Sigmoid colon (tissue), 6 donors: ENCODE measurements at regions not wholly inside any gene's neighbourhood (a gene's known extent, or its start where the extent isn't known, plus 50 kb on each side); places are given as distances from the start of the nearest gene placed in this dataset.

Experiments
- DNase-seq: peaks from one replicate; pipeline ENCODE4 v3.0.0-alpha.2; 2019
- H3K27ac ChIP-seq, 4 donors: fragments of 200-600 bp; sonication (generic); one replicate each; pipeline ENCODE4 v1.5.1; 2016 to 2019; ENCODE audit warnings: mild to moderate bottlenecking in 1 of 4
- H3K27me3 ChIP-seq, 3 donors: fragments of 200-600 bp; sonication (generic); one replicate each; pipeline ENCODE4 v1.5.1; 2019; ENCODE audit warnings: mild to moderate bottlenecking in 1 of 3
- H3K36me3 ChIP-seq, 4 donors: fragments of 200-600 bp; sonication (generic); one replicate each; pipeline ENCODE4 v1.5.1; 2016 to 2019
- H3K4me1 ChIP-seq, 4 donors: fragments of 200-600 bp; sonication (generic); one replicate each; pipeline ENCODE4 v1.5.1; 2017 to 2019
- H3K4me3 ChIP-seq, 4 donors: fragments of 200-600 bp; sonication (generic); one replicate each; pipeline ENCODE4 v1.5.1; 2017 to 2019; ENCODE audit warnings: mild to moderate bottlenecking in 2 of 4, moderate library complexity in 1 of 4
- H3K9me3 ChIP-seq, 4 donors: fragments of 200-600 bp in 3 of 4; sonication (generic) in 3 of 4; one replicate each; pipeline versions ENCODE4 v1.5.1 to v1.6.1; 2013 to 2019
- EP300 ChIP-seq, 4 donors: sonication (generic); formaldehyde crosslinking; IDR thresholded peaks; one replicate each; pipeline ENCODE4 v1.6.1; 2017; ENCODE audit warnings: antibody characterized with exemption in 4 of 4
- POLR2A ChIP-seq, 2 donors: fragments of 450-650 bp; IDR thresholded peaks; one replicate each; pipeline ENCODE4 v1.6.1; 2016; ENCODE audit warnings: antibody characterized with exemption in 2 of 2, mild to moderate bottlenecking in 2 of 2, moderate library complexity in 2 of 2
- POLR2AphosphoS5 ChIP-seq, 4 donors: sonication (generic); formaldehyde crosslinking; IDR thresholded peaks; one replicate each; pipeline ENCODE4 v1.6.1; 2017; ENCODE audit warnings: antibody characterized with exemption in 4 of 4
- WGBS, 2 donors: extraction: QIAGEN DNeasy Blood & Tissue Kit; methylation state at CpG; one replicate each; pipeline ENCODE4 v1.1.7; 2013; 5-methylcytosine and 5-hydroxymethylcytosine counted together
- intact Hi-C: fragments of 100-400 bp; cut with DNase I; formaldehyde crosslinking; loops from one replicate; pipeline ENCODE4 v1.15.1; 2023
- TF ChIP-seq, protein P1 (sequence below), 4 experiments: fragments of 450-650 bp in 3 of 4; fragments of 200-600 bp in 1 of 4; IDR thresholded peaks; one replicate each; pipeline ENCODE4 v1.5.1; 2016 to 2019; ENCODE audit warnings: antibody characterized with exemption in 4 of 4, mild to moderate bottlenecking in 3 of 4, moderate library complexity in 2 of 4
- donor health status: healthy with polysubstance abuse.
- donor health status: healthy.

DNA sequence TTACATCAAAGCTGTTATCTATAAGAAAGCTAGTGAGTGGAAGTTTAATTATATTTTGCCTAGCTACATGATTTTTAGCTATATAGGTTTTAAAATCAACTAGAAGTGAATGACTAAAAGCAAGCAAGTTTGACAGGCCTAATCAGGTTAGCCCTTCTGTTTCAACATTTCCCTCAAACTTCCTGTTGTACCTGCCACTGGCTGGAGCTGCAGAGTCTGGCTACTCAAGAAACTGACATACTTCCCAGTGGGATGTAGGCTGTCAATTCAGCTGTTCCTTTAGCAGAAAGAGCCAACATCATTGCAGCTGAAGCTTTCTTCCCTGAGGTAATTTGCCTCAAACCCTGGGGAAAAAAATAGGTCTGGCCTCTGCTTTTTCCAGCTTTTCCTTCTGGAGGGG is 87.1 kb upstream of the TNR start:
- no peak for TF ChIP-seq POLR2AphosphoS5 (IDR thresholded peaks at IDR 0.05)
- TF ChIP-seq POLR2A (IDR thresholded peaks at IDR 0.05): no peak
- no peak for TF ChIP-seq EP300 (IDR thresholded peaks at IDR 0.05)
- TF ChIP-seq, protein P1, sequence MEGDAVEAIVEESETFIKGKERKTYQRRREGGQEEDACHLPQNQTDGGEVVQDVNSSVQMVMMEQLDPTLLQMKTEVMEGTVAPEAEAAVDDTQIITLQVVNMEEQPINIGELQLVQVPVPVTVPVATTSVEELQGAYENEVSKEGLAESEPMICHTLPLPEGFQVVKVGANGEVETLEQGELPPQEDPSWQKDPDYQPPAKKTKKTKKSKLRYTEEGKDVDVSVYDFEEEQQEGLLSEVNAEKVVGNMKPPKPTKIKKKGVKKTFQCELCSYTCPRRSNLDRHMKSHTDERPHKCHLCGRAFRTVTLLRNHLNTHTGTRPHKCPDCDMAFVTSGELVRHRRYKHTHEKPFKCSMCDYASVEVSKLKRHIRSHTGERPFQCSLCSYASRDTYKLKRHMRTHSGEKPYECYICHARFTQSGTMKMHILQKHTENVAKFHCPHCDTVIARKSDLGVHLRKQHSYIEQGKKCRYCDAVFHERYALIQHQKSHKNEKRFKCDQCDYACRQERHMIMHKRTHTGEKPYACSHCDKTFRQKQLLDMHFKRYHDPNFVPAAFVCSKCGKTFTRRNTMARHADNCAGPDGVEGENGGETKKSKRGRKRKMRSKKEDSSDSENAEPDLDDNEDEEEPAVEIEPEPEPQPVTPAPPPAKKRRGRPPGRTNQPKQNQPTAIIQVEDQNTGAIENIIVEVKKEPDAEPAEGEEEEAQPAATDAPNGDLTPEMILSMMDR (IDR thresholded peaks at IDR 0.05): no peak
- Histone ChIP-seq H3K27me3 (no peaks in the 10 kb centered on the region), H3K27ac (no peak overlapping the region), H3K4me3 (no peak overlapping the region), H3K4me1 (no peaks in the 10 kb centered on the region), H3K9me3 (no peaks in the 10 kb centered on the region), H3K36me3 (no peaks in the 10 kb centered on the region)
- DNase-seq: no peak
- intact Hi-C loops: no loop called here

DNA sequence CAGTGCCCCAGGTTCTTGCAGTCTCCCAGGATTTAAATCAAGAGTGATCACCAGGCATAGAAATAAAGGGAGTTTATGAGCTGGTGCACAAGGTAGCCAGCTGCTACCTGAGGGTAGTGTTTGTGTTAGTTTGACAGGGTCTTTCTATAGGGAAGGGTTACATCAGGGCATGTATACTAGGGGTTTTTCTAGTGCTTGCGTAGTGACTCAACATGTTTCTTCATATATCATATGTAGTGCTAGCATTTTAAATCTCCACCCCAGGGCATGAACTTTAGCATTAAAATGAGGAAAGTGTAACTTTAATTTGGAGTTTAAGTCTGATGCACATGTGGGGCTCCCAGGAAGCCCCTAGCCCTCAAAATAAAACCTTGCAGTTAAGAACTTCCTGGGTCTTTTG is 86.5 kb upstream of the TNR start:
- Histone ChIP-seq H3K36me3 (no peaks in the 10 kb centered on the region), H3K27ac (no peak overlapping the region), H3K4me1 (no peaks in the 10 kb centered on the region), H3K27me3 (no peaks in the 10 kb centered on the region), H3K4me3 (no peak overlapping the region), H3K9me3 (no peaks in the 10 kb centered on the region)
- WGBS, 2 donors: 94 to 95% methylated on average over 1 of the region's 1 CpG
- intact Hi-C loops: no loop called here
- DNase-seq: no peak
- TF ChIP-seq POLR2AphosphoS5 (IDR thresholded peaks at IDR 0.05) (no peak), POLR2A (IDR thresholded peaks at IDR 0.05) (no peak), EP300 (IDR thresholded peaks at IDR 0.05) (no peak)
- TF ChIP-seq, protein P1 (IDR thresholded peaks at IDR 0.05): no peak

DNA sequence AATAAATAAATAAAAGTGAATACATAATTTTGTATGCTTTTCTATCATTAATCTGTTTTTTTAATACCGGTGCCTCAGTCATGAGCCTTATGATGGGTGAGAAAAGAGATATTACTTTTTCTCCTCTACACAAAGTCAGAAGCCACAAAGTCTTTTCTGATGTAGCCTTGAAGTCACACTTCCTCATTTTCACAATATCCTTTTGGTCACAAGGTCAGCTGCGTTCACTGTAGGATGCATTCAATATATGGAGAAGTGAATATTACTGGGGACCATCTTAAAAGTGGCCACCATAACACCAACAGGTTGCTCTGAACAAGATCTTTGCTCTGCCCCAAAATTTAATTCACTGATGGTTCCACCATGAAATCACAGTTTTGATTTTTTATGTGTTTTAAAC is 83.3 kb upstream of the TNR start:
- TF ChIP-seq POLR2A (IDR thresholded peaks at IDR 0.05) (no peak), POLR2AphosphoS5 (IDR thresholded peaks at IDR 0.05) (no peak), EP300 (IDR thresholded peaks at IDR 0.05) (no peak)
- TF ChIP-seq, protein P1 (IDR thresholded peaks at IDR 0.05): no peak
- Histone ChIP-seq H3K9me3 (no peaks in the 10 kb centered on the region), H3K36me3 (no peaks in the 10 kb centered on the region), H3K4me3 (no peak overlapping the region), H3K27me3 (no peaks in the 10 kb centered on the region), H3K27ac (no peak overlapping the region), H3K4me1 (no peaks in the 10 kb centered on the region)
- intact Hi-C loops: no loop called here
- WGBS, 2 donors: 73 to 88% methylated on average over 2 of the region's 2 CpGs
- DNase-seq: no peak

DNA sequence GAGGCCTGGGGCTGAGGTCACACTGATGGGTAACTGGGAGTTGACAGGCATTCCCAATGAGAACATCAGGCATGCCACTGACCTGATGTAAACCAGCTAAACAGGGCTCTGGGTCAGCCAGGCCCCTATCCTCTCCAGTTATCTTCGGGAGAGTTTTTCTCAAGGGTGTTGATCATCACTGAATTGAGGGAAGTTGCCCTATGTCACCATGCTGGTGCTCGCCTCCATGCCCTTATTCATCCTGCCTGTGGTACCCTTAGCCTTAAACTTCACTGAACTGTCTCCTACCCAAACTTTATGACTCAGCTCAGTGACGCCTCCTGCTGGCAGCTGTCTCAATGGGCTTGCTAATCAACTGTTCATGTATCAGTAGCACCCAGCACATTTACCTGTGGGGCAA is 80.7 kb upstream of the TNR start:
- H3K4me1 ChIP-seq: no peaks in the 10 kb centered on the region
- H3K36me3 ChIP-seq: no peaks in the 10 kb centered on the region
- intact Hi-C loops: no loop called here
- peaks cover 0 to 3% (median 0%) of the 10 kb centered on the region in 4 donors for H3K9me3 ChIP-seq
- no peak for DNase-seq
- WGBS, 2 donors: 77 to 82% methylated on average over 3 of the region's 3 CpGs
- TF ChIP-seq POLR2AphosphoS5 (IDR thresholded peaks at IDR 0.05): no peak
- no peak overlapping the region for H3K27ac ChIP-seq
- no peak overlapping the region for H3K4me3 ChIP-seq
- no peaks in the 10 kb centered on the region for H3K27me3 ChIP-seq

DNA sequence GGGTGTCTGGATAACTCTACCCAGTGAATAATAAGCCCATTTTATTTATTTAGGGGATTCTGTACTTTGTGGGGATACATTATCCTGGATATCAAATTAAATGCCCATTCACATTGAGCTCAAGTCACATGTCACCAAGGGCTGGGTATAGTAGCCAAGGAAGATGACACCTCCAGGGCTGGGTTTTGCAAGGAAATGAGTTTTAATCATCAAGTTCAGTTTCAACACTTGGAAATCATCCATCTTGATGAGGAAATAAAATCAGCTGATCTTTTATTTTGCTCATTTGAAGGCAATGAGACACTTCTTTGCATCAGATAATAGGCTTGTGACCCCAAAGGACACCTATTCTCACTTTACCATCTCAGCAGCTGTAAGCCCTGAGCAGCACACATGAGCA is 80.0 kb upstream of the TNR start:
- intact Hi-C loops: no loop called here
- no peak overlapping the region for H3K27ac ChIP-seq
- no peak for TF ChIP-seq EP300 (IDR thresholded peaks at IDR 0.05)
- TF ChIP-seq POLR2AphosphoS5 (IDR thresholded peaks at IDR 0.05): no peak
- no peak for TF ChIP-seq POLR2A (IDR thresholded peaks at IDR 0.05)
- TF ChIP-seq, protein P1 (IDR thresholded peaks at IDR 0.05): no peak
- no peak for DNase-seq
- no peaks in the 10 kb centered on the region for H3K36me3 ChIP-seq
- no peak overlapping the region for H3K4me3 ChIP-seq
- no peaks in the 10 kb centered on the region for H3K27me3 ChIP-seq
- no peaks in the 10 kb centered on the region for H3K4me1 ChIP-seq
- peaks cover 0 to 3% (median 0%) of the 10 kb centered on the region in 4 donors for H3K9me3 ChIP-seq
